GM12878 (cell line): ENCODE measurements at regions not wholly inside any gene's neighbourhood (a gene's known extent, or its start where the extent isn't known, plus 50 kb on each side); places are given as distances from the start of the nearest gene placed in this dataset.
"Not testable (repeated sequence)": the region's sequence is repeated elsewhere in the genome, so short reads cannot be mapped to it uniquely, and the experiment has no call there.

Source experiments
- ATAC-seq: fragments of 200-7000 bp; cut with Tn5 transposase; 3 replicates; pipeline ENCODE4 v1.9.1; 2020; ENCODE audit warnings: mild to moderate bottlenecking, moderate library complexity
- BruUV-seq: library from RNA; stranded (reverse); fragments of 400-500 nt; replicated peaks from 2 replicates; lab custom pipeline; 2021; lab: Mats Ljungman, UMichigan
- CTCF ChIA-PET: fragments of 300-600 bp; sonication (Branson Sonifier 250); formaldehyde crosslinking; extraction: SDS; loops from one replicate; lab custom pipeline; 2021; ENCODE audit warnings: inconsistent platforms; lab: Yijun Ruan, JAX
- POLR2A ChIA-PET: fragments of 350-600 bp; formaldehyde crosslinking; extraction: SDS; loops from one replicate; lab custom pipeline; 2021; ENCODE audit warnings: inconsistent platforms; lab: Charles Lee
- RAD21 ChIA-PET: fragments of 300-600 bp; sonication (Branson Sonifier 250); formaldehyde crosslinking; loops from one replicate; lab custom pipeline; 2023; ENCODE audit warnings: antibody characterized with exemption; ENCODE audit not compliant: unreplicated experiment; lab: Charles Lee
- SMC1A ChIA-PET: fragments of 300-600 bp; sonication (Branson Sonifier 250); formaldehyde crosslinking; loops from one replicate; lab custom pipeline; 2023; ENCODE audit not compliant: unreplicated experiment, uncharacterized antibody; lab: Charles Lee
- DNase-seq: peaks from one replicate; pipeline ENCODE4 v3.0.0-alpha.2; 2011; ENCODE audit warnings: low read depth, low spot score
- FAIRE-seq: peaks from 3 replicates; lab custom pipeline; 2011; peaks lifted over from hg19 to GRCh38; lab: Jason Lieb, UNC
- H2AFZ ChIP-seq: 2 replicates; pipeline ENCODE4 v1.6.0; 2011; ENCODE audit warnings: low read depth, low read length, control low read depth; ENCODE audit not compliant: control insufficient read depth
- H3K27ac ChIP-seq: 2 replicates; pipeline ENCODE4 v1.5.1; 2011; ENCODE audit warnings: control low read depth; ENCODE audit not compliant: control insufficient read depth, insufficient read depth
- H3K27me3 ChIP-seq, 2 experiments: replicated peaks in 1 of 2; 2 replicates each; pipeline versions ENCODE4 v1.6.0 to v1.6.1; 2011; ENCODE audit warnings: low read length in 1 of 2; ENCODE audit not compliant: control insufficient read depth in 2 of 2, insufficient read depth in 2 of 2
- H3K36me3 ChIP-seq, 2 experiments: 2 replicates each; pipeline ENCODE4 v1.5.1; 2011; ENCODE audit warnings: low read length in 1 of 2; ENCODE audit not compliant: control insufficient read depth in 2 of 2, insufficient read depth in 2 of 2
- H3K4me1 ChIP-seq: 2 replicates; pipeline ENCODE4 v1.6.1; 2011; ENCODE audit warnings: mild to moderate bottlenecking, low read length, moderate library complexity, mixed read lengths; ENCODE audit not compliant: control insufficient read depth, insufficient read depth
- H3K4me2 ChIP-seq: 2 replicates; pipeline ENCODE4 v1.6.0; 2011; ENCODE audit warnings: control low read depth; ENCODE audit not compliant: control insufficient read depth, insufficient read depth
- H3K4me3 ChIP-seq: fragments of 200-600 bp; sonication (generic); 2 replicates; pipeline ENCODE4 v1.5.1; 2016
- H3K79me2 ChIP-seq: 2 replicates; pipeline ENCODE4 v1.6.0; 2011; ENCODE audit warnings: low read length; ENCODE audit not compliant: control insufficient read depth, insufficient read depth
- H3K9ac ChIP-seq: 2 replicates; pipeline ENCODE4 v1.8.0; 2011; ENCODE audit warnings: low read length, control low read depth, mixed read lengths; ENCODE audit not compliant: control insufficient read depth, insufficient read depth
- H3K9me3 ChIP-seq: replicated peaks from 3 replicates; pipeline ENCODE4 v1.5.1; 2011; ENCODE audit warnings: mild to moderate bottlenecking, low read length; ENCODE audit not compliant: control insufficient read depth, insufficient read depth
- H4K20me1 ChIP-seq: 2 replicates; pipeline ENCODE4 v1.6.0; 2011; ENCODE audit not compliant: control insufficient read depth, insufficient read depth
- CEBPB ChIP-seq, 2 experiments: fragments of 150-350 bp in 1 of 2; IDR thresholded peaks; 2 replicates each; pipeline ENCODE4 v1.6.1; 2012 to 2014; ENCODE audit warnings: low read depth in 2 of 2, low read length in 2 of 2, borderline replicate concordance in 1 of 2, inconsistent platforms in 1 of 2
- FOS ChIP-seq: IDR thresholded peaks from 3 replicates; pipeline ENCODE4 v1.6.1; 2011; ENCODE audit warnings: borderline replicate concordance; ENCODE audit not compliant: insufficient read length; ENCODE audit errors: extremely low read depth
- HDAC6 ChIP-seq: fragments of 200-600 bp; sonication (generic); IDR thresholded peaks from one replicate; pipeline ENCODE4 v1.8.0; 2017; ENCODE audit warnings: antibody characterized with exemption; ENCODE audit not compliant: unreplicated experiment
- NFYA ChIP-seq: IDR thresholded peaks from 2 replicates; pipeline ENCODE4 v1.6.1; 2011; ENCODE audit warnings: low read depth, mild to moderate bottlenecking, low read length, improper control_type of control experiment, borderline replicate concordance
- POLR2AphosphoS5 ChIP-seq: IDR thresholded peaks from 2 replicates; pipeline ENCODE4 v1.6.1; 2011; ENCODE audit warnings: mild to moderate bottlenecking, low read length, inconsistent platforms
- WGBS: methylation state at CpG from one replicate; pipeline ENCODE4 v1.1.6; 2016; ENCODE audit warnings: low lambda C conversion rate; ENCODE audit not compliant: insufficient replicate concordance, insufficient coverage; ENCODE audit errors: missing lambda C conversion rate; 5-methylcytosine and 5-hydroxymethylcytosine counted together
- in situ Hi-C: fragments of 300-500 bp; cut with MboI; formaldehyde crosslinking; loops from 9 replicates; pipeline ENCODE4 v1.14.3; 2018; ENCODE audit warnings: mixed read lengths
- intact Hi-C: fragments of 100-400 bp; cut with micrococcal nuclease; formaldehyde crosslinking; loops from one replicate; pipeline ENCODE4 v1.14.2; 2022; ENCODE audit not compliant: unreplicated experiment

DNA sequence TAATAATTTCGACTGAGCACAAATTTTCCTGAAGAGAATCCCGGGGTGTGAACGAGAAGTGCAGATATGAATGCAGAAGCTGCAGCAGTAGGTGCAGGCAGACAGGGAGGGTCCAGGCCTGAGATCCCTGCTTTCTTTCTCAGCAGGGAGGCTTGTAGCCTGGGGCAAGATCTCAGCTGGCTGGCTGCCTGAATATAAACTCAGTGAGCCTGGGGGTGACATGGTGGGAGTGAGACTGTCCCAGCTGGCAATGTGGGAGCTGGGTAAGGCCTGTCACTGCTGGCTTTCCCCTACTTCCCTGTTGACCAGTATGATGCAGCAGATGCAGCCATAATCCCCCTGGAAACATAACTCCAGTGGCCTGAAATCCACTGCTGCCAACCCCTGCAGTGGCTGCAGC, 325.2 kb downstream of the CETN3 start (continued):
- TF ChIP-seq FOS: no peak
- TF ChIP-seq HDAC6: no peak
- no peak for TF ChIP-seq NFYA

DNA sequence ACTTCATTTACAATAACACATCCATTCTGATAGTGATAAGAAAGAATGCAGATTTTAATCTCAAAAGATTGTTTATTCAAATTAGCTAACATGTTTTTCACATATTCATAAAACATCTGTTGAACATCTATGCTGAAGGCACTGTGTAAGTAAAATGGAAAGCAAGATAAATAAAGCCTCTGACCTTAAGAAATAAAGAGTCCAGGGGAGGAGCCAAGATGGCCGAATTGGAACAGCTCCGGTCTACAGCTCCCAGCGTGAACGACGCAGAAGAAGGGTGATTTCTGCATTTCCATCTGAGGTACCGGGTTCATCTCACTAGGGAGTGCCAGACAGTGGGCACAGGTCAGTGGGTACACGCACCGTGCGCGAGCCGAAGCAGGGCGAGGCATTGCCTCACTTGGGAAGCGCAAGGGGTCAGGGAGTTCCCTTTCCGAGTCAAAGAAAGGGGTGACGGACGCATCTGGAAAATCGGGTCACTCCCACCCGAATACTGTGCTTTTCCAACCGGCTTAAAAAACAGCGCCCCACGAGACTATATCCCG, 336.5 kb downstream of the CETN3 start:
- H2AFZ ChIP-seq, H3K4me2 ChIP-seq, H3K27me3 ChIP-seq, H3K4me1 ChIP-seq, POLR2A ChIA-PET, in situ Hi-C loops, FAIRE-seq, H3K4me3 ChIP-seq, H3K36me3 ChIP-seq, BruUV-seq, SMC1A ChIA-PET, intact Hi-C loops, ATAC-seq, H3K27ac ChIP-seq, H3K9ac ChIP-seq, CTCF ChIA-PET, RAD21 ChIA-PET, DNase-seq, H3K79me2 ChIP-seq, H3K9me3 ChIP-seq, H4K20me1 ChIP-seq: not testable (repeated sequence)
- WGBS: 89% methylated on average over 21 of the region's 22 CpGs

DNA sequence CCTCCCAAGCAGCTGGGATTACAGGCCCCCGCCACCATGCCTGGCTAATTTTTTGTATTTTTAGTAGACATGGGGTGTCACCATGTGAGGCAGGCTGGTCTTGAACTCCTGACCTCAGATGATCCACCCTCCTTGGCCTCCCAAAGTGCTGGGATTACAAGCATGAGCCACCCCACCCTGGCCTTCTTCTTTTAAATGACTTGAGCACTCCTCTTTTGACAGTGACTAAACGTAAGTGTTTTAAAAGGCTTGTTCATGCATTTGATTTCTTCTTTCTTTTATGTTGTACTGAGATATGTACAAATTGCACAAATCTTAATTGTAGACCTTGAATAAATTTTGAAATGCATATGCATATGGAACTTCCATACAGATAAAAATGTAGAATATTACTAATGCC, 337.9 kb downstream of the CETN3 start:
- no peaks in the 10 kb centered on the region; the same call in 2 of the 3 replicates for H3K9me3 ChIP-seq
- TF ChIP-seq CEBPB (IDR thresholded peaks at IDR 0.05; ENCODE audit: borderline replicate concordance in 1 of 2, low read depth in 2 of 2, low read length in 2 of 2) (no peak), POLR2AphosphoS5 (no peak)
- TF ChIP-seq, all 136 proteins: peak for 0
- in situ Hi-C loops: no loop called here
- Histone ChIP-seq H3K79me2 (no peaks in the 10 kb centered on the region), H3K4me2 (no peak overlapping the region), H3K27me3 (no peaks in the 10 kb centered on the region), H3K36me3 (no peaks in the 10 kb centered on the region), H4K20me1 (no peaks in the 10 kb centered on the region), H3K9ac (no peak overlapping the region), H3K4me1 (no peaks in the 10 kb centered on the region), H3K4me3 (no peak overlapping the region), H2AFZ (no peak overlapping the region), H3K27ac (no peak overlapping the region)
- no TSS peak for BruUV-seq
- ChIA-PET SMC1A (no interaction called here), POLR2A (no interaction called here), CTCF (no interaction called here), RAD21 (no interaction called here)
- no peak for DNase-seq
- WGBS: 100% methylated on average over 2 of the region's 2 CpGs
- no peak for FAIRE-seq
- intact Hi-C loops: no loop called here
- ATAC-seq: no peak
